ENCODE measurements at regions not wholly inside any gene's neighbourhood (a gene's known extent, or its start where the extent isn't known, plus 50 kb on each side); places are given as distances from the start of the nearest gene placed in this dataset.

- DNase-seq (no peak), ATAC-seq (no peak)
- Histone ChIP-seq H3K4me3 (no peak overlapping the region), H3K9me3 (peaks cover 0 to 12% (median 0%) of the 10 kb centered on the region in 3 donors), H3K36me3 (replicated peaks in 1 of 2; ENCODE audit: insufficient read depth in 1 of 2, low read depth in 2 of 2) (no peaks in the 10 kb centered on the region), H3K4me1 (no peaks in the 10 kb centered on the region), H3K27ac (no peak overlapping the region), H3K27me3 (no peaks in the 10 kb centered on the region)
- intact Hi-C loops (cut with DNase I), result no loop called here
- TF ChIP-seq POLR2A (IDR thresholded peaks at IDR 0.05), result no peak
- no peak for TF ChIP-seq CTCF (IDR thresholded peaks at IDR 0.05)
Measured at GRCh38 chr4:164021947-164022346, 527.5 kb downstream of the TMA16 start.

GRCh38 chr4:164023214-164023613 lies 528.7 kb downstream of the TMA16 start:
- intact Hi-C loops (cut with DNase I), result no loop called here
- Histone ChIP-seq H3K36me3 (replicated peaks in 1 of 2; ENCODE audit: insufficient read depth in 1 of 2, low read depth in 2 of 2) (no peaks in the 10 kb centered on the region), H3K27ac (no peak overlapping the region), H3K4me3 (no peak overlapping the region), H3K4me1 (no peaks in the 10 kb centered on the region), H3K9me3 (peaks cover 0 to 12% (median 0%) of the 10 kb centered on the region in 3 donors), H3K27me3 (no peaks in the 10 kb centered on the region)
- DNase-seq (no peak), ATAC-seq (no peak)
- no peak for TF ChIP-seq CTCF (IDR thresholded peaks at IDR 0.05)
- TF ChIP-seq POLR2A (IDR thresholded peaks at IDR 0.05), result no peak

- DNase-seq, result no peak
- ATAC-seq, result no peak
- H3K27me3 ChIP-seq, result no peaks in the 10 kb centered on the region
- WGBS, 2 donors, result 24 to 43% methylated on average over 1 of the region's 1 CpG
- H3K4me1 ChIP-seq, result no peaks in the 10 kb centered on the region
- TF ChIP-seq CTCF (IDR thresholded peaks at IDR 0.05) (no peak), POLR2A (IDR thresholded peaks at IDR 0.05) (no peak)
- no peak overlapping the region for H3K27ac ChIP-seq
- H3K9me3 ChIP-seq, result peaks cover 0 to 10% (median 0%) of the 10 kb centered on the region in 3 donors
- H3K4me3 ChIP-seq, result no peak overlapping the region
- intact Hi-C loops (cut with DNase I), result no loop called here
- no peaks in the 10 kb centered on the region for H3K36me3 ChIP-seq (replicated peaks in 1 of 2; ENCODE audit: insufficient read depth in 1 of 2, low read depth in 2 of 2)
Measured at GRCh38 chr4:164027805-164028204, 533.3 kb downstream of the TMA16 start.

GRCh38 chr4:164039482-164039881 lies 545.0 kb downstream of the TMA16 start:
- Histone ChIP-seq H3K9me3 (peaks cover 0 to 10% (median 0%) of the 10 kb centered on the region in 3 donors), H3K4me1 (no peaks in the 10 kb centered on the region), H3K27me3 (no peaks in the 10 kb centered on the region), H3K4me3 (no peak overlapping the region), H3K27ac (no peak overlapping the region), H3K36me3 (replicated peaks in 1 of 2; ENCODE audit: insufficient read depth in 1 of 2, low read depth in 2 of 2) (no peaks in the 10 kb centered on the region)
- TF ChIP-seq POLR2A (IDR thresholded peaks at IDR 0.05) (no peak), CTCF (IDR thresholded peaks at IDR 0.05) (no peak)
- intact Hi-C loops (cut with DNase I), result no loop called here
- no peak for ATAC-seq
- WGBS, 2 donors, result 24 to 36% methylated on average over 1 of the region's 1 CpG
- DNase-seq, result no peak

- no peaks in the 10 kb centered on the region for H3K36me3 ChIP-seq (replicated peaks in 1 of 2; ENCODE audit: insufficient read depth in 1 of 2, low read depth in 2 of 2)
- H3K27ac ChIP-seq, result no peak overlapping the region
- WGBS, 2 donors, result 55 to 59% methylated on average over 6 of the region's 6 CpGs
- ATAC-seq, result no peak
- H3K4me3 ChIP-seq, result no peak overlapping the region
- no peaks in the 10 kb centered on the region for H3K27me3 ChIP-seq
- intact Hi-C loops (cut with DNase I), result no loop called here
- H3K4me1 ChIP-seq, result no peaks in the 10 kb centered on the region
- DNase-seq, result no peak
- no peak for TF ChIP-seq POLR2A (IDR thresholded peaks at IDR 0.05)
- no peak for TF ChIP-seq CTCF (IDR thresholded peaks at IDR 0.05)
- H3K9me3 ChIP-seq, result no peaks in the 10 kb centered on the region
Measured at GRCh38 chr4:164056426-164057142, 562.1 kb downstream of the TMA16 start.

Data from body of pancreas (tissue), 4 donors.